ENCODE measurements at regions not wholly inside any gene's neighbourhood (a gene's known extent, or its start where the extent isn't known, plus 50 kb on each side); places are given as distances from the start of the nearest gene placed in this dataset.
A peak's percentile ranks its signal among the peaks of the same experiment; 100 is the strongest.
"Not testable (repeated sequence)": the region's sequence is repeated elsewhere in the genome, so short reads cannot be mapped to it uniquely, and the experiment has no call there.

DNA sequence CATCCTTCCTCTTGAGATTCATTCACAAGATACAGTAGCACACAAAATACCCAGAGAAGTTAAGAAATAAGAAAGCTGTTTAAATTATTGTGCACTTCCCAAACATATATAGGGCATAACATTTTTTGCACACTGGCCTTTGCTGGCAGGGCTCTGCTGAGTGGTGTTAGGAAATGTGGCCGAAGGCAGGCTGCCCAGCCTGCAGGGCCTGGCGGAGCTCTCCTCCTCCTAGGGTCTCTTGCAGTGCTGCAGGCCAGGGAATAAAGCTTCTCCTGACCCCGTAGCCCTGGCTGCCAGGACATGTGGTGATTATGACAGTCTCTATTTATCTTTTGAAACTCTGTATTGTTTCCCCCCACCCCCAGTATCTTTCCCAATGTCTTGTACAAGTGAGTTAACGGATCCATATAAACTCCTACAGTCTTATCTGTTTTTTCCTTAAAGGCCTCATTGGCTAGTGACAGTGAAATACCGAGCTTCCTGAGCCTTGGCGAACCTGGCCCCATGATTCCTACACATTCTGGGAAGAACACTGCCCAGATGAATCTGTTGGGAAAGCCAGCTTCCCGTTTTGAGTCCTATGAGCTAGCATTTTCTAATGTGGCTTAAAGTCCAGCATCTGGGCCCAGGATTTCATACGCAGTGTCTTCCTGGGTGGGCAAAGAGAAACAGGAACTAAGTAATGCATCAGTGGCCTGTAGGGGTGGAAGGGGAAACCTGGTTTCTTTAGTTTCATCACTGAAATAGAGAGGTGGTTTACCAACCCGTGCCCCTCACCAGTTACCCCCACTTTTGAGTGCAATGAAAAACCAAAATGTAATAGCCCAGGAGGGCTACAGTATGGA is 310.3 kb downstream of the BCL2L11 start:
- DNase-seq: peak; percentile 15 to 39

DNA sequence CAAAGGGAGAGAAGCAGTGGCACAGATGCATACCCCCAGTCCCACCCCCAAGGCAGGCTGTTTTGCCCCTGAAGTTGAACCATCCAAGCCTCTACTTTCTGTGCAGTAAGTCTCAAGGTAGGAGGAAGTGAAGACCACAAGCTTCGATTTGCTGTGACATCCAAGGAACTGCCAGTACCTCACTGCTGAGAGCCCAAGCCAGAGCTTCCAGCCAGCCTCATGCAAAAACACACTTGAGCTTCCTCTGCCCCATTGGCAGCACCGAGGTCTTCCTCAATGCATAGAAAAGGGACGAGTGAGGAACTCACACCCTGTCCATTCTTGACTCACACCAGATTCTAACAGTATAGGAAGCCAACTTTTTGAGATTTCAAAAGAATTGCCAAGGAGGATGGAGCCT is 311.7 kb downstream of the BCL2L11 start:
- not testable (repeated sequence) for DNase-seq

GRCh38 chr2:111432916-111433499 is 312.3 kb downstream of the BCL2L11 start:
- not testable (repeated sequence) for DNase-seq

GRCh38 chr2:111433892-111434607 is 313.3 kb downstream of the BCL2L11 start:
- not testable (repeated sequence) for DNase-seq

GRCh38 chr2:111434608-111434939 is 313.9 kb downstream of the BCL2L11 start:
- DNase-seq: not testable (repeated sequence)

DNA sequence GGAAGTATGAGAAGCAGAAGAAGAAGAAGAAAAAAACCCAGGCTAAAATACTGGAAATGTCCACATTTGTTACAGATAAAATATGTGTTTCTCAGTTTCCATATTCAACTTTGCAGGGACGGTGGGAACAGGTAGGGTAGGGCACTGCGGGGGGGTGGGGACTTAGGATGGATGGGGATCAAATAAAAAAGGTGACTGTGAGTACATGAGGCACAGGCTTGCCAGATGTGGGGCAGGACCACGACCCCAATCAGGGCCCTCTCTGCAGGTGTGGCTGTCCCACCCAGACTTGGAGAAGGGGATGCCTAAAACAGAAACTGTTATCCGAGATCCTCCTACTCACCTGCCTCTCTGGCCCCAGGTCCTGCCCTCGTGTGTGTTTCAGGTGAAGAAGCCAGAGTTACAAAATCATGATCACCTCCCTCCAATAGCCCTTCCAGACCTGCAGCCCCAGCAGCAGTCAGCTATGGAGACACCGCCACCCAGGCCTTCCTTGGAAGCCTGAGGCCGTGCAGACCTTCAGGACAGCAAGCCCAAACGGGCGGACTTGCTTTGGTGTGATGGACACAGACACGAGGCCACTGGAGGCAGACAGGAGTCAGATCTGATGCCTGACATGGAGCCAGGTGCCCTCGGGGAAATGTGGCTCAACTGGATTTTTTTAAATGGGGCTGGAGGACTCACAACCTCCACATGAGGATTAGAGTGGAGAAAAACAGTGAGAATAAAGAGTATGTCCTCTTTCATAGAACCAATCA is 315.0 kb downstream of the BCL2L11 start:
- not testable (repeated sequence) for DNase-seq

- DNase-seq: not testable (repeated sequence)
These were observed 315.7 kb downstream of the BCL2L11 start for GRCh38 chr2:111436411-111436810.

DNA sequence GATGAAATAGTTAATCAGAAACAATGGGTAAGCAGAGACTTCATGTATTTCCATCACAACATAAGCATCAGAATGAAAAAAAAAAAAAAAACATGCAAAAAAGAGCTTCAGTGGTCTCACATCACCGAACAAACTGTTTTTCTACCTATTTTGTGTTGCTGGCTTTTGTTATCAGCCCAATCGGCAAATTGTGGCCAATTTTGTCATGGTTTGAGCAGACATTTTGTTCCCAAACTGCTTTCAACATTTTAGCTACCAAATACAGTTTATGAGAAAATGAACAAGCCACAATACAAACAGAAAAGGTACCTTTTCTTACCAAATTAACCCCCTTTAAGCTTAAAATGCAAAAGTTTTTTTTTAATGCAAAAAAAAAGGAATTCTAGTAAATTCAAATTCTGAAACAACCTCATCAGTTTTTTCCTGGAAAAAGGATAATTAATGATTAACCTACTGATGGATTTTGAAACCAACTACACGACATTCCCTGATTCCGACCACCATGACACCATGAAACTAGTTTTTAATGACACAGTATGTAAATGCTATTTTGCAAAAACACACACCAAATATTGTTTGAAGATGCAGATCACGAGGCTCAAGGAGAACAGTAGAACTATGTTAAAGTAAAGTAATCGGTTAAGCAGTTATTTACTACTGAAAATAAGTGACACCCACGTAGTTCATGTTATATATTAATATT is 316.7 kb downstream of the BCL2L11 start:
- not testable (repeated sequence) for DNase-seq

GRCh38 chr2:111438161-111438560 is 317.4 kb downstream of the BCL2L11 start:
- DNase-seq: not testable (repeated sequence)

DNA sequence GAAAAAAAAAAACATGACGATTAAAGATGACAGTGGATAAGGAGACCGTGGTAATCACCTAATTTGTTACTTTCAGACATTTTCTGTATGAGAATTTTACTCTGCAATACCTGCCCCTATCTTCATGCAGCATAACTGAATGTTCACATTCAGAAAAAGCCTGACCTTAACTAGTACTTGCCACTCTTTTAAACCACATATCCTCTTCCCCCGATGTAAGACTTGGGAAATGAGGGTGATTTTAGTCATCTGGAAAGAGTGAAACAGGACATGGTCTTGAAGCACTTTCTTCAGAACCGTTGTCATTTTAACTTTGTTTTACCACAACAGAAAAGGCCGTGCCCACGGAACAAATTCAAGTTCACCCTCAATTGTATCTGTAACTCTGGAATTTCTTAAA is 318.5 kb downstream of the BCL2L11 start:
- not testable (repeated sequence) for DNase-seq

DNA sequence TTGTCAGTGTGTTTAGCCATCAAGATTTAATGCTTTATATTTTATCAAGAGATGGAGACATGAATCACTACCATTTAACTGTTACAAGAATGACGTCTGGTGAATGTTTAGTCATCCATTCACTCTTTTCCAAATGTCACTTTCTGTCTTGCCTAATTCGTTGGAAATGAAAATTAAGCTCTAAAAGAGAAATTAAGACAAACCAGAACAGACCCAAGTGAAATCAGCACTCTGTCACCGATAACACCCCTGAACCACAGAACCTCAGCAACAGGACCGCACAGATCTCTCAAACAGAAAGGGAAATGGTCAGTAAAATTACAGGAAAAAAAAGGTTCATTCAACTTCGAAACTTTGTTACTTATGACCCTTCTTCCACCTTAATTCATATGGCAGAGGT is 320.9 kb downstream of the BCL2L11 start:
- DNase-seq: not testable (repeated sequence)

GRCh38 chr2:111442767-111443454 is 322.2 kb downstream of the BCL2L11 start:
- DNase-seq: not testable (repeated sequence)

- not testable (repeated sequence) for DNase-seq
These were observed 323.8 kb downstream of the BCL2L11 start for GRCh38 chr2:111444516-111444915.

DNA sequence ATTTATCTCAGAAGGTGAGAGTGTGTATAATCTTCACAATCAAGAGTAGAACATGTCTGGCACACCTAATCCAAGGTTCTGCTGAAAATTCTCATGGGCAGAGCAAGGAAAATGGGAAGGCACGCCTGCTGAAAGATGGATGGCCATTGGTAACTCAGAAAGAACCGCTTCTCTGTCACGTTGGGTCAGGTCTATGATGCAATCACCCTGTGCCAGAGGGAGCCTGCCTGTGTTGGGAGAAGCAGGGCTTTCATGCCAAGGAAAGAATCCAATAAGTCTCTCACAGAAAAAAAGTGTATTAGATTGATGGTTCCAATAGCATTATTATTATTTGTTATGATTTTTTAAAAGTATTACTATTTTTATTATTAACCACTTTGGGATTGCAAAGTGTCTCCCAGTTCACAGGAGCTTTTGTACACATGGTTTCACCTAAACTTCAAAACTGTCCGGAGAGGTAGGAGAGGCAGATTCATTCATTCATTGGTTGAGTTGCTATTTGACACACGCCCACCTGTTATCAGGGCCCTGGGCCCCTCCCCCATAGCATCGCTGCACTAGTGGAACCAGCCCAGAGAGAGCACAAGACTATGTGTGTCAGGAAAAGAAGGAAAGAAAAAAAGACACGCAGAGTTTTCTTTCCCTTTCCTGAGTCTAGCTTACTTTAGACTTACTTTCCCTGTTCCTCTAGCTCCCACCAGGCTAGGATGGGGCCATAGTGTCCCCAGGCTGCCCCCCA is 324.6 kb downstream of the BCL2L11 start:
- DNase-seq: not testable (repeated sequence)

DNA sequence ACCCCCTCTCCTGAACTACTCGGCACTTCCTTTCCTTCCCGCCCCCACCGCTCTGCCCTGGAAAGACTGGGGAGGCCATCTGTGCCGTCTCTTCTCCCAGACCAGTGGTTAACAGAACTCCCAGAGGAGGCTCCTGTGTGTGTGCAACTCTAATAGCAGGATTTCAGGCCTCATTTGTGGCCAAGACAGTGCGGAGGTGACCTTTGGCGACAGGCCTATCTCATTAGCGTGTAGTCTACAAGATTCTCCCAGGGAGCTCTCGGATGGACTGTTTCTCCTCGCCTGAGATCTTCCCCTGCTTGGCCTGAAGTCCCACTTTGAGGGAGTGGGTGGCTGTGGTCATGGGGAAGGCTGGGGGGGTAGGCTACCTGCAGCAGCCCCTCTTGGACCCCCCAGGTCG is 325.2 kb downstream of the BCL2L11 start:
- not testable (repeated sequence) for DNase-seq

- not testable (repeated sequence) for DNase-seq
These were observed 326.8 kb downstream of the BCL2L11 start for GRCh38 chr2:111447482-111447881.

DNA sequence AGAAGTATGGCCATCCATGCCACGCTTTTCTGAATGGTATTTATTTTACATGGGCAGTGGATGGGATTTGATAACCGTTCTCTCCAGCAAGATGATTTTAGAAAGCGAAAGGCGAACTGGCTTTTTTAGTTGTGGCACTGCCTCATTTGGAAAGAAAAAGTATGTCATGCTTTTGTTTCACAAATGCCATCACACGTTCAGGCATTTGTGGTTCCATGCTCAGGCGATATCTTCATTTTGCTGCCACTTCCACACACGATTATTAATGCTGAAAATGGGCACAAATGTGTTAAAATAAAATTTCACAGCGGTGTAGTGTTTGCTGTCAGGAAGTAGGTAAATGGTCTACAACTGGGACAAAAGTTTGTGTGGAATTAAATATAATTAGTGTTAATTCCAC is 328.1 kb downstream of the BCL2L11 start:
- not testable (repeated sequence) for DNase-seq

DNA sequence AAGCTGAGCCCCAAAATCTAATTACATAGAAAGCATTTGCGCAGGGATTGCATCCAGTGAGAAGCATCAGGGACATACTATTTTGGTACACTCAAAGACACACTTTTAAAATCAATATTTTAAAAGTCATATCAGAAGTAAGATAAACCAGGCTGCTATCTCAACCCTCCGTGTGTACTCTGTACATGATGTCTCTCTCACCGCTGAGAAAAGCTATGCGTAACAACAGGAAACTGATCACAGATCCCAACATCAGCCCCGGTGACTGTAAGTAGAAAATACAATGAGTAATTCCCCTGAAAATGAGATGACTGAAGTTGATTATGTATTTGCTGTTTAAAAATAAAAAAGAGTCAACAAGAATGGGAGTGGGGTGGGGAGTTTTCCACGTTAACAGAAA is 329.8 kb downstream of the BCL2L11 start:
- not testable (repeated sequence) for DNase-seq

- not testable (repeated sequence) for DNase-seq
These were observed 331.0 kb downstream of the BCL2L11 start for GRCh38 chr2:111451692-111452199.

DNA sequence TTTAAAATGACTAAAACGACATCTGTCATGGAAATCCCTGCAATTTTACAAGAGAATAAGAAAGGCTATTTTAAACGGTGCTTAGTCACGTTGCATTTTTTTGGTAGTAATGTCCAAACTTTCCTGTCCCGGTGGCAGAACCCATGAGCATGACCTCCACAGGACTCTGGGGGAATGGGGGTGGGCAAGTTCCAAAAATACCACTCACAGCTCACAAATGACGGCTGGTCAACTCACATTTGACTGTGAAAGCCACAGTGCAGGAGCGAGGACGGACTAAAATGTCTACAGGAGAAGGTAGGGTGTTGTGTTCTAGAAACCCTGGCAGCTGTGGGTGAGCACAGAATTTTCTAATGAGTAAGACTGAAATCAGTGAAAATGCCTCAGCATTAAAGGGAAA is 331.5 kb downstream of the BCL2L11 start:
- DNase-seq: not testable (repeated sequence)

Data from inflammatory macrophage (primary cell).